HG03097 (cell line): ENCODE measurements at regions not wholly inside any gene's neighbourhood (a gene's known extent, or its start where the extent isn't known, plus 50 kb on each side); places are given as distances from the start of the nearest gene placed in this dataset.
"Not testable (repeated sequence)": the region's sequence is repeated elsewhere in the genome, so short reads cannot be mapped to it uniquely, and the experiment has no call there.

Experiments used
- ATAC-seq: cut with Tn5 transposase; IDR thresholded peaks from one replicate; pipeline ENCODE4 v1.9.1; 2021; ENCODE audit not compliant: unreplicated experiment, low FRiP score

DNA sequence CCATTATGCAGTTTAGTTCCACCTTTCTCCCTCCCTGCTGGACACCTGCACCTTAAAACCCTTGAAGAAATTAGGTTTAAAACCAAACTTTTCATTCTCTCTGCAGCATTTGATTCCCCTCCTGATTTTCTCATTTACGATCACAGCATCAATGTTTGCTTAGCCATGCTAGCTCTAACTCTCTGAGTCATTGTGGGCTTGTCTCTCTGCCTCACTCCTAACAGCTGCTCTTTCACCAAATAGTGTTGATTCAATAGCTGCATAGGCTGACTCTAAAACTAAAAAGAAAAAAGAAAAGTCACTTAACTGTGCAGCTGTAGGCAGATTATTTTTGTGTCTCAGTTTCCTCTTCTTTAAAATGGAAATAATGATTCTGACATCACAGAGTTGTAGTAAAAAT is 1124.9 kb downstream of the DIAPH3 start:
- no peak for ATAC-seq

- ATAC-seq: no peak
Observed at GRCh38 chr13:59043016-59043415, 1120.7 kb downstream of the DIAPH3 start.

- no peak for ATAC-seq
Observed at GRCh38 chr13:59047546-59047945, 1116.2 kb downstream of the DIAPH3 start.

- no peak for ATAC-seq
Observed at GRCh38 chr13:59061621-59062020, 1102.1 kb downstream of the DIAPH3 start.

DNA sequence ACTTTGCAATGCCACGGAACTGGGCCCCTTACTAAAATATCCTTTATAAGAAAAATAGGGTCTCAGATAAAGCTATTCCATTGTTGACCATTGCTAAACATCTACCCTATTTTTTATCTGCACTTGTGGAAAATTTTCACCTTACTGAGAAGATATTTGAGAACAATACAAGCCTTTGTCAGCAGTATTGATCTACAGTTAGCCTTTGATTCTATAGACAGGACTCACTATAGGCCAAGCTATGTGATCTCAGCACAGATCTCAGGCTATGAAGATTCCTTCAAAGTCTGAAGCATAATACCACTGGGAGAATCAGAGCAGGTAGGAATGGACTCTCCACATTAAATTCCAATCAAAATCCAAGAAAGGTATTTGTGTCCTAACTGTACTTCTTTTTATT is 1099.7 kb downstream of the DIAPH3 start:
- no peak for ATAC-seq

- ATAC-seq: not testable (repeated sequence)
Observed at GRCh38 chr13:59076386-59076785, 1087.3 kb downstream of the DIAPH3 start.

GRCh38 chr13:59086147-59086546 is 1077.6 kb downstream of the DIAPH3 start:
- ATAC-seq: no peak

DNA sequence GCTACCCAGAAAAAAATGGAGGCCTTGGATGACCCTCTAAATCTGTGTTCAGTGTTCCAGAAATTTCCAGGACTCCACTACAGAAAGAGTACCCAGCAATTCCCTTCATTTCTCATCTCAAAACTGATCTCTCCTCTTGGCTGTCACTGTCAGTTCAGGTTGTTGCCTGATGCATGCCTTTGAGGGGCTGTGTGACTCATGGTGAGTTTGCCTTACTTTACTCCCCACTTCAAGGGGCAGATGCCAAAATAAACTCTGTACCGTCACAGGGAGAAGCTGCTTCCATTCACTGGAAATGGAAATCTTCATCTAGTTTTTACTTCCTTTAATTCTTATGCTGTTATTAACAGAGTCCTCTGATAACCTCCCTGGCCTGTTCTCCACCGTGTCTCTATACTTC is 1075.0 kb downstream of the DIAPH3 start:
- ATAC-seq: no peak

GRCh38 chr13:59094181-59094580 is 1069.5 kb downstream of the DIAPH3 start:
- no peak for ATAC-seq

DNA sequence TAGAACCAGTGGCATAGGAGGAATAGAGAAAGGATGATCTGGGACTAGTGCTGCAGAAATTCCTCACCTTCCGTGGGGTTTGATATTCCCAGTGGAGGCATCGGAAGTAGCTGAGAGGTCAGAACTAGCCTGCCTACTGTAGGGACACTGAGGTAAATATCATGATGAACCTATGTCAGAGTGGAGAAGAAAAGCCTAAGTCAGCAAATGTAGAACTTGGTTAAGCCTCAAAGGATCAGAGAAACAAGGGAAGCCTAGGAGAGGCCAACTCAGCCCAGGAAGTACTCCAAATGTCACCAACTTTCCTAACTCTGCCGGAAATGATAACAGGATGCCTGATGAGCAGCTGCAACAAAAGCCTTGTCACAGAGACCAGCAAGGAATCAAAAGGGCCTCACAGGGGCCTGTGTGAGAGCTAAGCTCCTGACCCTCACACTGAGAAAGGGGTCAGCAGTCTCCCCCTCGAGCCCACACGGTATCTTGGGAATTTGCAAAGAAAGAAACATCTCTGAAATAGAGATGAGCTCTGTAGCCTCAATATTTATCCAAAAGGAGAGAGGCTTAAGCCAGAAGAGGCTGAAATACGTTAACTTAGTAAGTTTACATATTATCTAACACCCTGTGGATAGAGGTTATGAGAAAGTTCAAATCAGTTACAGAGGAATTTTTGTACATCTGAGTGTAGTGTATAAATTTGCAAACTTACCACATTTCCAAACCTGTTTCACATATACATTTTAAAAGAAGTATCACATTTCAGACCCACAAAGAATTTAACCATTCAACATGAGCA is 1064.3 kb downstream of the DIAPH3 start:
- ATAC-seq: no peak

DNA sequence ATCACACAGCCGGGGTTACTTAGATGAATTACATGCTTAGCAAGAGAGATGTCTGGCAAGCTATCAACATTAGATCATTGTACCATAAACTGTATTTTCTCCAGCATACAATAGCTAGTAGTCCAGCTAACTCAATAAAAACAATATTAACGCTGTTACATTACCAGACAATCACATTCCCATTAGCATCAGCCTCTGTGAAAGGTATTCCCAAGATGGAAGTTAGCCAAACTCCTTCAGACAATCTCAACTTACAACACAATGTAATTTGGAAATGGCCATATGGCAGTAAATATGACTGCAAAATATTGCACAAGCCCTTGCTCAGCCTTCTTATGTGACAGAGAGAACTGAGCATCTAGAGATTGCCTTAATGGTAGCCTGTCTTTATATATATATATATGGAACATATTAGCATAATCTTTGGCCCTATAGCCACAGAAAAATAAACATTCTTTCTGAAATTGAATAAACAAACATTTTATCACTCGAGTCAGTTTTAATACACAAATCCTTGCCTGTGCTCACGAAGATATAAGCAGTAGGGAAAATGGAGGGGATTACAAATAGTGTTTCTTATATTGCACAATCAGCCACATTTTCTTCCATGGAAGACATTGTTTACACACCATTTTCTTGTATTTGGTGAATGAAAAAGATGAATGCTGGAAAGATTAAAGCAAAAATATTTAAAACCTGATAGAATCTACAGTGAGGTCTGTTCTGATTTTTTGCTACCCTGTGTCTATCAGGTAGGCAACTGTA is 1060.5 kb downstream of the DIAPH3 start:
- ATAC-seq: no peak

DNA sequence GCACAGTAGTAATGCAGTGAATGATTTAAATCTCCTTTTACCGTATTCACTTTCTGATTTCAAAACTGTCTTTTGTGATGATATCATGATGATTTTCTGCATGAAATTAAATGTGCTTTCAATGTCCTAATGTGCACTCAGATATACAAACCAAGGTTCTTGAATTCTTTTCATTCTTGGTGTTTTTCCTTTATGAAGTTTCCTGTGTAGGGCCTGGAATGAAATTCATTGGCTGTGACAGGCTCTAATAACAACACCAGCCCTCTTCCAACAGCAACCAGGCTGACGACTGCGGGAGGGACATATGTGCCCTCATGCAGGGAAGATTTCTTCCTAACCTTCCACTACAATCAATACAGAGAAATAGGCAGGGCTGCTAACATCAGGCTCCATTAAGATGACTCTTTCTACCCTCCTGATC is 1052.0 kb downstream of the DIAPH3 start:
- ATAC-seq: no peak

- ATAC-seq: no peak
Observed at GRCh38 chr13:59112221-59112718, 1051.5 kb downstream of the DIAPH3 start.

- ATAC-seq: no peak
Observed at GRCh38 chr13:59119475-59119874, 1044.3 kb downstream of the DIAPH3 start.

DNA sequence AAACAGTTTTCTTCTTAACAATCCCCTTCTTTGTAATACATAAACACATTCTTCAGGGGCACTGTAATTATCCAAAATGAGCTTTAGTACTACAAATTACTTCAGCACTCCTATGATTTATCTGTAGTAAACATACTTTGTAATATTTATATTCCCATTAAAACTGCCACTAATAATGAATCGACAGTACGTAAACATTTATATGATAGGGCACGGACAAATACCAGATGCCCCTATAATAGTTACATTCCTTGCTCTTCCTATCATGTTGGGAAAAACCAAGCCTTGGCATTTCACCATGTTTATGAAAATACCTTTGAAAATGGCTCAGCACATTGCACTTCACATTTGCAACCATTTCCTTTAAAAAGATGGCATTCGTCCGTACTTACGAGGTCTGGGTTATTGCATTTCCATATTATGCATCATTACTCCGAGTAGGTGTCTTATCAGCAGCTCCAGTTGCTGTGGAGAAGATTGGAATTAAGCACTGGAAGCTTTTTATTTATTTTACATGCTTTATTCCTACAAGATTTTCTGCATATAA is 1043.4 kb downstream of the DIAPH3 start:
- ATAC-seq: no peak

DNA sequence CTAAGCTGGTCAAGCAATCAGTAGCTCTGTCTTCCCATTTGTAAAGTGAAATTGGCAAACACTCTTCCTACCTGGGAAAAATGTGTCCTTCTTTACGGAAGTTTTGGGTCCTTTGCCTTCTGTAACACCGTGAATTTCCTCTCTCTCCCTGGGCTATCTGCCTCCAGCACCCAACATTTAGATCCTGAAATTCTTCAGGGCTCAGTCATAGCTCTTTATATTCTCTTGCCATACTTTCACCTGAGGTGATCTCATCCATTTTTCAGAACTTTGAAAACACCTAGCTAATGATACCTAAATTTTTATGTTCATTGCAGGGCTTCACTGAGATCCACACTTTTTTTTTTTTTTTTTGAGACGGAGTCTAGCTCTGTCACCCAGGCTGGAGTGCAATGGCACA is 1042.2 kb downstream of the DIAPH3 start:
- ATAC-seq: no peak

DNA sequence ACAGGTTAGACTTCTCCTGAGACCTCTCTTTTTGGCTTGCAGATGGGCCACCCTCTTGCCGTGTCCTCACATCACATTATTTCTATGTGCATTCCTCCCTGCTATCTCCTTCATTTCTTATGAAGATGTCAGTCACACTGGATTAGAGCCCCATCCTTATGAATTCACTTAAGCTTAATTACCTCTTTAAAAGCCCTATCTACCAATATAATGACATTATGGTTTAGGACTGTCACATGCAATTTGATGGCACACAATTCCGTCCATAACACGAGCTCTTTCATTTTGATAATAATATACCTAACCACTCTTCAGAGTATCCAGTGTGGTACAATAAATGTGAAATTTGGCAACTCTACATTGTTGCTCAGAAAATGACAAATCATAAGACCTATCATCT is 1037.3 kb downstream of the DIAPH3 start:
- ATAC-seq: no peak

- ATAC-seq: no peak
Observed at GRCh38 chr13:59133903-59134302, 1029.8 kb downstream of the DIAPH3 start.

DNA sequence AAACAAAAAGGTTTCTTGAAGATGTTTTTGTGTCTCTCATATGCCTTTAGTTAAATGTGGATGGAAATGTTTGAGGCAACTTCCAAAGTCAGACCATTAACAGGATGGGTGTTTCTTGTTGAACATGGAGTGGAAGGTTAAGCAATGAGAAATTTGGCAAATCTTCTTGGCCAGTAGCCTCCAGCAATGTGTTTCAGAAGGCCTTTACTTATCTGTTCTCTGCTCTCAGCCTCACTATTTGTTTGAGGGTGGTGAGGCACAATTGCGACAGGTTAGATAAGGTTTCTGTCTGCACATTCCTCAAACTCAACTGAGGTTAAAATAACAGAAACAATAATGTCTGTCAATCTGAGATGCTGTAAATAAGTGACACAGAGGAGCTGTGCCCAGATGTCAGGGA is 1019.0 kb downstream of the DIAPH3 start:
- ATAC-seq: no peak

DNA sequence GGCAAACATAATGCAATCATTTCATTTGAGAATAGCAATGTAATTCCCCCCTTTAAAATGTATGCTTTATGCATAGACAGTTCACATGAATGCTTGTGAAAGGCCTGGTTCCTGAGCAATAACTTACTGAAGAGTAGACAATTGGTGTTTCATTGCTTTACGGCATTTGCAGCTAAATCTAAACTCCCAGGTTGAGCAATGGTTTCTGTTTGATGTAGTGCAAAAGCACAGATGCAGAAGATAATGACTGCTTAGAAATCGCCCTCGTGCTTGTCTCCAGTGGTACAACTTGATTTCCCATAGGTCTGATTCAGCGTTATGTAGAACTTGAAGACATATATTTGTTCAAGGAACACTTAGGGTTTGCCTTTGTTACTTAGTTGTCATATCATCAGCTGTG is 1018.3 kb downstream of the DIAPH3 start:
- no peak for ATAC-seq

DNA sequence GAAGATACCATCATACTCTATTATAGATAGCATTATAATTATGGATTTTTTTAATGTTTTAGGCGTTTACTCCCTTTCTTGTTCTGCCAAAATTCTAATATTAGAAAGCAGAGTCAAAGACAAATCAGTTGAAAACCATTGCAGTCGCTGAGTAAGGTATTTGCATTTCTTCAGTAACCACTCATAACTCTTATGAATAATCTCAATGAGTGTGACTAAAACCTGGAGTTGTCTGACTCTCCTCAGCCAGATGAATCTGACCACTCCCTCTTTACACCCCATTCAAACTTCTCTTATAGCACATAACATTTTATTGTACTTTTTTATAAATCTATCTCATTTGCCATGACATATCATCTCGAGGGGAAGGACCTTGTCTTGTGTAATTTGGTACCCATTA is 1006.5 kb downstream of the DIAPH3 start:
- no peak for ATAC-seq

GRCh38 chr13:59166174-59166573 is 997.6 kb downstream of the DIAPH3 start:
- no peak for ATAC-seq
